SKM-1 (cell line): ENCODE measurements at regions not wholly inside any gene's neighbourhood (a gene's known extent, or its start where the extent isn't known, plus 50 kb on each side); places are given as distances from the start of the nearest gene placed in this dataset.
"Not testable (repeated sequence)": the region's sequence is repeated elsewhere in the genome, so short reads cannot be mapped to it uniquely, and the experiment has no call there.

Experiments
- DNase-seq: peaks from one replicate; lab custom pipeline; 2025; ENCODE audit not compliant: unreplicated experiment; lab: John Stamatoyannopoulos, UW

GRCh38 chr17:20731131-20731530 lies 151.6 kb downstream of the CDRT15L2 start:
- not testable (repeated sequence) for DNase-seq

- no peak for DNase-seq
These were observed 154.4 kb downstream of the CDRT15L2 start for GRCh38 chr17:20733923-20734322.

DNA sequence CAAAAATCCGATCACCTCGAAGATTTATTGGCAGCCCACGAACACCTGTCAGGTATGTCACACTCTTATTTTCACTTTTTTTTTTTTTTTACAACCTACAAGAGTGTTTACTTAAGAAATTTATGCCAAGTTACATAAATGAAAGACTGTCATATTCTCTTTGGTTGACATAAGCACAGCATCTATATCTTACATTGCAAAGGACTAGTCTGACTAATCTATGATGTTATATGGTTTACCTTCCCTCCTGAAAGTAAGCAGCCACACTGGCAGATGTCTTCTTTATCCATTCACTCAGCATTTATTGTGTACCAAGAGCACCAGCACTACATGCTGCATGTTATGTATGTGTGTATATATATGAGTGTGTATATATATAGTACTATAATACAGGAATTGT lies 156.3 kb downstream of the CDRT15L2 start:
- DNase-seq: no peak

DNA sequence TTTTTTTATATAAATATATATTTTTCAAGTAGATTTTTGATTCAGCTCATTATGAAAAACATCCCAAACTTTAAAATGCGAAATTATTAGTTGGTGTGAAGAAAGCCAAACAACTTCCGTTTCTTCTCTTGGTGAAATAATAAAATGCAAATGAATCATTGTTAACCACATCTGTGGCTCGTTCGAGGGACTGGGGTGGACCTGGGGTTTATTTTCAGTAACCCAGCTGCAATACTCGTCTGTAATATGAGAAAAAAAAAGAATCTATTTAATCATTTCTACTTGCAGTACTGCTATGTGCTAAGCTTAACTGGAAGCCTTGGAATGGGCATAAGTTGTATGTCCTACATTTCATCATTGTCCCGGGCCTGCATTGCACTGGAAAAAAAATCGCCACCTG lies 158.1 kb downstream of the CDRT15L2 start:
- DNase-seq: not testable (repeated sequence)

GRCh38 chr17:20771104-20771503 lies 191.6 kb downstream of the CDRT15L2 start:
- no peak for DNase-seq

GRCh38 chr17:20774472-20775135 lies 195.1 kb downstream of the CDRT15L2 start:
- no peak for DNase-seq

GRCh38 chr17:20775331-20775730 lies 195.8 kb downstream of the CDRT15L2 start:
- DNase-seq: no peak

DNA sequence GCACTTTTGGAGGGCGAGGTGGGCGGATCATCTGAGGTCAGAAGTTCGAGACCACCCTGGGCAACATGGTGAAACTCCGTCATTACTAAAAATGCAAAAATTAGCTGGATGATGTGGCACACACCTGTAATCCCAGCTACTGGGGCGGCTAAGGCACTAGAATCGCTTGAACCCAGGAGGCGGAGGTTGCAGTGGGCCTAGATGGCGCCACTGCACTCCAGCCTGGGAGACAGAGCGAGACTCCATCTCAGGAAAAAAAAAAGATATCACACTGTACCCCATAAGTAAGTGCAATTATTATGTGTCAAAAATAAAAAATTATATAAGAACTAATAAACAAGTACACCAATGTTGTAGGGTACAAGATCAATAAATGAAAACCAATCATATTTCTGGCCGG lies 200.0 kb downstream of the CDRT15L2 start:
- no peak for DNase-seq

- DNase-seq: no peak
These were observed 201.7 kb downstream of the CDRT15L2 start for GRCh38 chr17:20781260-20781659.

DNA sequence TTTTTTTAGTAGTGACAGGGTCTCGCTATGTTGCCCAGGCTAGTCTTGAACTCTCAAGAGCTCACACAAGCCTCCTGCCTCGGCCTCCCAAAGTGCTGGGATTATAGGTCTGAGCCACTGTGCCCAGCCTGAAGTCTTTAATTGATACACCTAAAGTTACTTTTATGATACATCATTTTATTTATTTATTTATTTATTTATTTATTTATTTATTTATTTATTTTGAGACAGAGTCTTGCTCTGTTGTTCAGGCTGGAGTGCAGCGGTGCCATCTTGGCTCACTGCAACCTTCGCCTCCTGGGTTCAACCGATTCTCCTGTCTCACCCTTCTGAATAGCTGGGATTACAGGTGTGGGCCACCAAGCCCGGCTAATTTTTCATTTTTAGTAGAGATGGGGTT lies 202.3 kb downstream of the CDRT15L2 start:
- DNase-seq: not testable (repeated sequence)

DNA sequence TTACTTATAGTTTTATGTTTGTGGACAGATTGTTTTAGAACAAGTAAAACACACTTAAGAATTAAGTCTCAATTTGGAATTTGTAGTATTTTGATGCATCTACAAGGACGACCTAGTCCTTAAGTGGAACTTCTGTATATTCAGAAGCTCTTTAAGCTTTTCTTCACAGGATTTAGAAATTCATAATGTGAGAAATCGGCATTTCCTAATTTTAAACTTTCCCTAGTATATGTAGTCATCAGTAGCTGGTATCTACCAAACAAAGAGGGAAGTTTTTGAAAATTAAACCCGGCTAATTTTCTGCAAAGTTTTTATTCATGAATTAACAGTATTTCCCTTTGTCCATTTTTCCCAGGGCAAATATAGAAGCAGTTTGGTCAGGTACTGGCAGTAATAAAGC lies 203.6 kb downstream of the CDRT15L2 start:
- DNase-seq: no peak

DNA sequence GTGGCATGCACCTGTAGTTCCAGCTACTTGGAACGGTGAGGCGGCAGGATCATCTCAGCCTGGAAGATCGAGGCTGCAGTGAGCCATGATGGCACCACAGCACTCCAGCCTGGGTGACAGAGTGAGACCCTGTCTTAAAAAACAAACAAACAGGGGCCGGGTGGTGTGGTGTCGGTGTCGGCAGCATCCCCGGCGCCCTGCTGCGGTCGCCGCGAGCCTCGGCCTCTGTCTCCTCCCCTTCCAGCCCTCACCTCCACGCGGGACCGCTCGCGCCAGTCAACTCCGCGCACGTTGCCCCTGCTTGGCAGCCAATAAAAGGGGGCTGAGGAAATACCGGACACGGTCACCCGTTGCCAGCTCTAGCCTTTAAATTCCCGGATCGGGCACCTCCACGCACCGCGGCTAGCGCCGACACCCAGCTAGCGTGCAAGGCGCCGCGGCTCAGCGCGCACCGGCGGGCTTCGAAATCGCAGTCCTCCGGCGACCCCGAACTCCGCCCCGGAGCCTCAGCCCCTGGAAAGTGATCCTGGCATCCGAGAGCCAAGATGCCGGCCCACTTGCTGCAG lies 204.7 kb downstream of the CDRT15L2 start:
- no peak for DNase-seq

DNA sequence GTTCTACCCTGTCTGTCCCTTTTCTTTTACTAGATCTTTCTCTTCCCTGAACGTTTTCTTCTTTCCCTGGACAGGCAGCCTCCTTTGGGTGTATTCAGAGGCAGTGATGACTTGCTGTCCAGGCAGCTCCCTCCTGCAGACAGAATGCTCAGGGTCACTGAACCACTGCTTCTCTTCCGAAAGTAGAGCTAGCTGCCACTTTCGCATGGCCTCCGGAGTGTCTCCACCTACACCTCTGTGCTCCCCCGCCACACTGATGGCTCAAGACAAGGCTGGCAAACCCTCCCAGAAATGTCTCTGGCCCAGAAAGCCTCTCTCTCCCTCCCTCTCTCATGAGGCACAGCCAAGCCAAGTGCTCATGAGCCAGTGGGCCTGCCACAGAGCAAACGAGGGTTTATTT lies 207.8 kb downstream of the CDRT15L2 start:
- DNase-seq: no peak

DNA sequence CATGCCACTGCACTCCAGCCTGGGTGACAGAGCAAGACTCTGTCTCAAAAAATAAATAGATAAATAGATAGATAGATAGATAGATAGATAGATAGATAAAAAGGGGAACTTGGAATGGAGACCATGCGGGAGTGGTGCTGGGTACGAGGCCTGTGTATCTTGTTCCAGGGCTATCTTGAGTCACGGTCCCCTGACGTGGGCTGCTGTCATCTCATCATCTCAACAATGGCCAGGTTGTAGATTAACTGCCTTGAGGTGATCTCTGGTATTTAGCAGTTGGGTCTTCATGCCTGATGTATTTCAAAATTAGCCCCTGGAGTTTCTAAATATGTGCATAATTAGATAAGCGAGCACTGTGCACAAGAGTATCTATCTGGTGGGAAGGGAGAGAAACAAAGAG lies 212.1 kb downstream of the CDRT15L2 start:
- DNase-seq: no peak

DNA sequence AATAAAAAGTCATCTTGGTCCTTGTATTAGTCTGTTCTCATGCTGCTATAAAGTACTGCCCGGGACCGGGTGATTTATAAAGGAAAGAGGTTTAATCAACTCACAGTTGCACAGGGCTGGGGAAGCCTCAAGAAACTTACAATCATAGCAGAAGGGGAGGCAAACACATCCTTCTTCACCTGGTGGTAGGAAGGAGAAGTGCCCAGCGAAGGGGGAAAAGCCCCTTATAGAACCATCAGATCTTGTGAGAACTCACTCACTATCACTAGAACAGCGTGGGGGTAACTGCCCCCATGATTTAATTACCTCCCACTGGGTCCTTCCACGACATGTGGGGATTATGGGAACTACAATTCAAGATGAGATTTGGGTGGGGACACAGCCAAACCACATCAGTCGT lies 215.0 kb downstream of the CDRT15L2 start:
- not testable (repeated sequence) for DNase-seq

GRCh38 chr17:20797292-20797691 lies 217.8 kb downstream of the CDRT15L2 start:
- no peak for DNase-seq

- no peak for DNase-seq
These were observed 220.6 kb downstream of the CDRT15L2 start for GRCh38 chr17:20800146-20800545.

DNA sequence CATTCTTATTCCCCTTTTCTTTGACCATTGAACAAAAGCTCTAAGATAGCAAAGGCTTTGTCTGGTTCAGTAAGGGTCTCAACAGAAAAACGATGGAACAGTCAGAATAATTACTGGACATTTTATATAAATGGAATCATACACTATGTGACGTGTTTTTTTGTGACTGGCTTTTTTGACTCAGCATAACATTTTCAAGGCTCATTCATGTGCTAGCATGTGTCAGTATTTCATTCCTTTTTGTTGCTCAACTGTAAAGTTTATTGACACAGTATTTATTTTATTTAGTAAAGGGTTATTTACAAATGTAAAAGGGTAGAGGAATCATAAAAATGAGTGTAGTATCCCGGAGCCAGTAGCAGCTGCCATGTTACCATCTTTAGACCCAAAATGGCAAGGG lies 226.2 kb downstream of the CDRT15L2 start:
- no peak for DNase-seq

GRCh38 chr17:20807566-20807965 lies 228.0 kb downstream of the CDRT15L2 start:
- DNase-seq: not testable (repeated sequence)

GRCh38 chr17:20815410-20815809 lies 227.4 kb downstream of the USP22 start:
- DNase-seq: not testable (repeated sequence)

DNA sequence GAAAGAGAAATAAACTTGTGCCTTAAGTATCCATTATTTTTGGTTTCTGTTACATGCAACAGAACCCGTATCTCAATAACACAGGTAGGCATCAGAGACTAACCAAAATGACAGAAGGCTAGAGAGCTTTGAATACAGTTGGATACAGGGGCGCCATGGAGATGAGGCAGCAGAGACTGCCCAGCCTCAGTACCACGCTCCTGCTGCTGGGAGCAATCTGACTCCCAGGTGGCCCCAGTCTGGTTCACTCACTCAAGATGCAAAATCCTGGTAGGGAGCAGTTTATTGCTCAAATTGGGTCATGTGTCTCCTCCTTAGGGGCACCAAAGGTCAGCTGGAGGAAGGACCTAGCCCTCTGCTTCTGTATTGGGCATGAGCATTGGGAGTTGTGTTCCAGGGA lies 218.9 kb downstream of the USP22 start:
- DNase-seq: no peak

DNA sequence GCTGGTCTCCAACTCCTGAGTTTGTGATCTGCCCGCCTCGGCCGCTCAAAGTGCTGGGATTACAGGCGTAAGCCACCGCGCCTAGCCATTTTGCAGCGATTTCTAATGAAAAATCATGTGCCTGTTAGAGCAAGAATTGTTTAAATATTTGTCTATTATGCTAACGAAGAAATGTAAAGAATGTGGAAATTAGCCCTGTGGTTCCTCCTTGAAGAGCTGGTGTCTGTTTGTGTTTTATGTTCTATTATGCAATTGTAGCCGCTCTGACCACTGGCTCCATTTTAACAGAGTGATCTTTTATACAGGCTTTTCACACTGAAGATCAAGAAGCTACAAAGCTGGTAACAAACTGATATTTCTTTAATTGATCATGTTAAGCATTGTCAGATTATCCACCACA lies 217.3 kb downstream of the USP22 start:
- DNase-seq: peak; percentile 40

DNA sequence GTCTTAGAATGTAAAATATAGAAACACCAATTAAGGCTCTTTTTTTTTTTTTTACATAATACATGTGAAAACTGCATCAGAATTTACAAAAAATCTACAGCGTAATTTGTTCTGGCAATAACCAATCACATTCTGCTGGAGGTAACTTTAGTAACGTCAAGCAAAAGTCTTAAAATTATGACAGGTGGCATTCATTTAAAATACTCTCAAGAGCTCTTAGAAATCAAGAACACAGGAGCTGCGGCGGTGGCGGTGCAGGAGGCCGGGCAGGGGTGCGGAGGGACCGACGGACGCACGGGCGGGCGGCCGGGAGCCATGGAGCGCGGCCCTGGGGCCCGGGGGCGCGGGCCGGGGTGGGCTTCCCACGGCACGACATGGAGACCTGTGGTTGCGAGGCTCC lies 202.4 kb downstream of the USP22 start:
- DNase-seq: not testable (repeated sequence)
